HG03066 (cell line): ENCODE measurements at regions not wholly inside any gene's neighbourhood (a gene's known extent, or its start where the extent isn't known, plus 50 kb on each side); places are given as distances from the start of the nearest gene placed in this dataset.
"Not testable (repeated sequence)": the region's sequence is repeated elsewhere in the genome, so short reads cannot be mapped to it uniquely, and the experiment has no call there.

Experiments
- ATAC-seq: cut with Tn5 transposase; IDR thresholded peaks from one replicate; pipeline ENCODE4 v1.9.1; 2021; ENCODE audit warnings: low read depth; ENCODE audit not compliant: unreplicated experiment

DNA sequence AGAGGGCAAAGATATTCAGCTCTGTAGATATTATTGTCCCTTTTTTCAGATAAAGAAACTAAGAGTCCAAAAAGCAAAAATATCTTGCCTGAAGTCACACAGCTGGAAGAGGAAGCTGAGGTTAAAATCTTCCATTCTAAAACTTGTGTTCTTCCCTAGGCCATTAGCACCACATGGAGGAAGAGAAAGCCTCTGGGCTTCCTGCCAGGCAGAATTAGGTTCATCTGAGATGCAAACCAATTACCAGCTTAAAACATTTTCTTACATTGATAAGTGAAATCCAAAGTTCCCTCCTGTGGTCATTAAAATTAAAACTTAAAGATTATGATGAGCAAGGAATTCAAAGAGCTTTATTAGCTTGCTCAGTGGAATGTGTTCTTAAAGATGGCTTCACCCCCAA, 235.3 kb upstream of the SETMAR start:
- ATAC-seq = no peak

GRCh38 chr3:4069796-4070195, 233.4 kb upstream of the SETMAR start:
- ATAC-seq = no peak

GRCh38 chr3:4071481-4072184, 231.5 kb upstream of the SETMAR start:
- ATAC-seq = no peak

GRCh38 chr3:4077278-4077677, 225.9 kb upstream of the SETMAR start:
- ATAC-seq = not testable (repeated sequence)

- no peak for ATAC-seq
Observed at GRCh38 chr3:4077950-4078349, 225.2 kb upstream of the SETMAR start.

- no peak for ATAC-seq
Observed at GRCh38 chr3:4078903-4079302, 224.3 kb upstream of the SETMAR start.

DNA sequence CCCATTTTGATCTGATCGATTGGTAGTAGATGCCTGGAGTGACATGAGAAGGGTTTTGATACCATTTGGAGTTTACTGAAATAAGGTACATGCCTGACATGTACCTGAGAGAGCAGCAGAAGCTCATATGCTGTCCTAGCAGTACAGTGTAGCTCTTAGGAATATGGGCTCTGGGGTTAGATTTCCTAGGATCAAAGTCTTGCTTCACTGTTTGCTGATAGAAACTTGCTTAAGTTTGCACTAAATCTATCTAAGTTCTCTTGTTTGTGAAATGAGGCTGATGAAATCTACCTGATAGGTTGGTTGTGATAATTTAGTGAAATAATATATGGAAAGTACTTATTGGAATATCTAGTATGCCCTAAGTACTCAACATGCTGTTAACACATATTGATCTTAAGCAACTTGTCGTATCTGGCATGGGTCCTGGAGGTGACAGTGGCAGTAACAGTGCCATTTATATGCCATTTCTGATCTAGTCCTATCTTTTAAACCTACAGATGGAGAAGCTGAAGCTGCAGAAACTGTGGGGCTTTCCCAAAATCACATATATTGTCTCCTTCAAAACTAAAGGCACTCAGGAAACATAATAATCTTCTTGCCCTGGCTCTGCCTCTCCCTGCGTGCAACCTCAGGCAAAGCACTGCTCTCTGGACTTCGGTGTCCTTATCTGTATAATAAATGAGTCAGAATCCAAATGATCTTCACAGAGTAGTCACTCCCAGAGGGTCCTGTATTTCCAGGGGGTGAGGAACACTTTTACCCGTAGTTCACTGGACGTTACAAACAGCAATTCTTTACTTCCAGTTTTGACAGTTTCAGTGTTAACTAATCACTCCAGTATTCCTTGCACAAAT, 223.6 kb upstream of the SETMAR start:
- ATAC-seq = no peak

- no peak for ATAC-seq
Observed at GRCh38 chr3:4083225-4084015, 219.7 kb upstream of the SETMAR start.

- no peak for ATAC-seq
Observed at GRCh38 chr3:4084271-4084670, 218.9 kb upstream of the SETMAR start.

GRCh38 chr3:4086662-4087061, 216.5 kb upstream of the SETMAR start:
- not testable (repeated sequence) for ATAC-seq

DNA sequence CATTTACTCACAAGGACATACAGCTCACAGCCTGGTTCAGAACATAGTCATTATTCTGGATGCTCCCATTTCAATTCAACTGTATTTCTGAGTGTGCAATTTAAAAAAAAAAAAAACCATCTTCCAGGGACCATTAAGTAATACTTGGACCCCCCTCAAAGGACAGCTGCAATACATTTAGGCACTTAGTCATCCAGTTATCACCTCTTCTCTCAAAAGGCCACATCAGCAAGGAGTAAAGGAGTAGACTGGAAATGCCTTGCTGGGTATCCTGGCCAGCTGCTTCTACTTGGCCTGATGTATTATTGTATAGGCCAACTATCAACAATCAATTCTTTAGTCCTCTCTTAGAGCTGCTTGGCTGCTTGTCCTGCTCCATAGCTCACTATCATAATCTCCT, 211.4 kb upstream of the SETMAR start:
- no peak for ATAC-seq

DNA sequence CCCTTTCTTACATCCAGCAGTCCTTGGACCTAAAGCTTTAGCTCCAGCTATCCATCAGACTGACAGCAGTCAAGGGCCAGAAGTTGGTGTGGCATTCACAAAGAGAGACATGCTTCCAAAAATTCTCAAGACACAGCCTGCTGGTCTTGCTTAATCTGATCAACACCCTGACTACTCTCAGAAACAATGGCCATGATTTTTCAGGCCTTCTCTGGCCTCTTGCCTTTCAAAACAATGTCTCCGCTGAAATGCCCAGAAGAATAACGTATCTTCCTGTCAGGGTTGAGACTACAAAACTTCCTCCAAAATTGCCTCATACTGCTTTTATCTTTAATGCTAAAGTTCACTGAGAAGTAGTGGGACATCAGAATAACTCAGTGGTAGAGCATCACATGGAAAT, 205.4 kb upstream of the SETMAR start:
- ATAC-seq = no peak

DNA sequence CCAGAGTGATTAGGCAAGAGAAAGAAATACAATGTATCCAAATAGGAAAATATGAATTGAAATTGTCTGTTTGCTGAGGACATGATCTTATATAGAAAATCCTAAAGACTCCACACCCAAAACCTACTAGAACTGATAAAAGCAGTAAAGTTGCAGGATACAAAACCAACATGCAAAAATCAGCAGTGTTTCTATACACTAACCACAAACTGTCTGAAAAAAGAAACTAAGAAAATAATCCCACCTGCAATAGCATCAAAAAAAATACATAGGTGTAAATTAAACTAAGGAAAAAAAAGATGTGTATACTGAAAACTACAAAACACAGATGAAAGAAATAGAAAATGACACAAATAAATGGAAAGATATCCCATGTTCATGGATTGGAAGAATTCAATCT, 203.6 kb upstream of the SETMAR start:
- no peak for ATAC-seq

GRCh38 chr3:4107430-4107829, 195.7 kb upstream of the SETMAR start:
- no peak for ATAC-seq

- no peak for ATAC-seq
Observed at GRCh38 chr3:4113811-4114522, 189.2 kb upstream of the SETMAR start.

- ATAC-seq = no peak
Observed at GRCh38 chr3:4119119-4119518, 184.1 kb upstream of the SETMAR start.

- ATAC-seq = no peak
Observed at GRCh38 chr3:4125576-4125975, 177.6 kb upstream of the SETMAR start.

DNA sequence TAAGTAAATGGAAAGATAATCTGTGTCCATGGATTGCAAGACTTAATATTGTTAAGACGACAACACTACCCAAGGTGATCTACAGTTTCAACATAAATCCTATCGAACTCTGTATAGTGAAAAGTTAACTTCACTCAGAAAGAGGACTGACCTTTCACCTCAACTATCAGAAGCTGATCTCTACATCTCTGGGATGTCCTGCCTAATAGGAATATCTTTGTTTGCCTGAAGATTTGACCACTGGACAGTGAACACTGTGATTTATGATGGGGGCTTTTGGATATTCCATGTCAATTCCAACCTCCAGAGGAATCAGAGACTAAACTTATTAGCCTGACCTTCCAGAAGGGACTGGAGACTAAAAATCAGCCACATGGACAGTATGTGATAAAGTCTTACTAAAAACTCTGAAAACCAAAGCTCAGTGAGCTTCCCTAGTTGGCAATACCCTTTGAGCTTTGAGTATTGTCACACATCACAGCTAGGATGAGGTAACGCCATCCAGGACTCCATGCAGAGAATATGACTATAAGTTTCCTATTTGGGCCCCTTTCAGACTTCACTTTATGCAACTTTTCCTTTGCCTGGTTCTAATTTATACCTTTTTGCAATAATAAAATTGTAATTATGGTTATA, 164.9 kb upstream of the SETMAR start:
- no peak for ATAC-seq

- no peak for ATAC-seq
Observed at GRCh38 chr3:4138786-4139431, 164.3 kb upstream of the SETMAR start.
